Endothelial cell of umbilical vein (primary cell): ENCODE measurements at regions not wholly inside any gene's neighbourhood (a gene's known extent, or its start where the extent isn't known, plus 50 kb on each side); places are given as distances from the start of the nearest gene placed in this dataset.

ENCODE experiments used
- BruUV-seq: library from RNA; stranded (reverse); fragments of 400-500 nt; replicated peaks from 2 replicates; lab custom pipeline; 2021; lab: Mats Ljungman, UMichigan
- CTCF ChIA-PET: fragments of 300-600, 350-600 bp; sonication (Branson Sonifier 250); formaldehyde crosslinking; loops from one replicate; lab custom pipeline; 2021; ENCODE audit warnings: antibody characterized with exemption, inconsistent platforms; lab: Charles Lee
- POLR2A ChIA-PET: fragments of 300-600, 350-600 bp; sonication (Branson Sonifier 250); formaldehyde crosslinking; loops from one replicate; lab custom pipeline; 2021; ENCODE audit warnings: antibody characterized with exemption, inconsistent platforms; lab: Charles Lee
- DNase-seq: peaks from one replicate; pipeline ENCODE4 v3.0.0-alpha.2; 2011; ENCODE audit warnings: low read depth, low spot score
- FAIRE-seq: peaks from 2 replicates; lab custom pipeline; 2011; peaks lifted over from hg19 to GRCh38; lab: Jason Lieb, UNC
- H2AFZ ChIP-seq: 2 replicates; pipeline ENCODE4 v1.6.0; 2012; ENCODE audit warnings: low read depth, low read length, control low read depth, inconsistent platforms
- H3K27ac ChIP-seq: 2 replicates; pipeline ENCODE4 v1.5.1; 2011; ENCODE audit warnings: low read depth, mild to moderate bottlenecking, control low read depth, low read length, moderate library complexity; ENCODE audit not compliant: insufficient read depth
- H3K27me3 ChIP-seq, 2 experiments: 2 replicates each; pipeline versions ENCODE4 v1.6.0 to v1.6.1; 2011; ENCODE audit warnings: low read length in 2 of 2, mixed read lengths in 1 of 2; ENCODE audit not compliant: control insufficient read depth in 2 of 2, insufficient read depth in 2 of 2
- H3K36me3 ChIP-seq, 2 experiments: 2 replicates in 1 of 2; 3 replicates in 1 of 2; pipeline ENCODE4 v1.5.1; 2011; ENCODE audit warnings: low read length in 2 of 2, mild to moderate bottlenecking in 1 of 2, moderate library complexity in 1 of 2; ENCODE audit not compliant: control insufficient read depth in 2 of 2, insufficient read depth in 2 of 2; ENCODE audit errors: extremely low read depth in 1 of 2
- H3K4me1 ChIP-seq: 3 replicates; pipeline ENCODE4 v1.5.1; 2011; ENCODE audit warnings: mild to moderate bottlenecking, low read length; ENCODE audit not compliant: control insufficient read depth, insufficient read depth; ENCODE audit errors: extremely low read depth
- H3K4me2 ChIP-seq: 2 replicates; pipeline ENCODE4 v1.6.1; 2011; ENCODE audit warnings: low read length, control low read depth, mixed read lengths; ENCODE audit not compliant: insufficient read depth
- H3K4me3 ChIP-seq, 3 experiments: fragments of 200-600 bp in 1 of 3; sonication (generic), shearing (Covaris generic) in 1 of 3; replicated peaks in 1 of 3; 2 replicates each; pipeline ENCODE4 v1.5.1; 2011 to 2016; ENCODE audit warnings: control low read depth in 3 of 3, low read length in 3 of 3, mild to moderate bottlenecking in 2 of 3, inconsistent platforms in 1 of 3, low read depth in 1 of 3, moderate library complexity in 1 of 3; ENCODE audit not compliant: insufficient read depth in 1 of 3
- H3K79me2 ChIP-seq: 2 replicates; pipeline ENCODE4 v1.6.0; 2012; ENCODE audit warnings: low read length, inconsistent platforms; ENCODE audit not compliant: control insufficient read depth, insufficient read depth
- H3K9ac ChIP-seq: replicated peaks from 2 replicates; pipeline ENCODE3; 2011; ENCODE audit warnings: low read length, control low read depth; ENCODE audit not compliant: insufficient read depth; ENCODE audit errors: extremely low read depth
- H3K9me1 ChIP-seq: replicated peaks from 3 replicates; pipeline ENCODE4 v1.6.0; 2011; ENCODE audit warnings: mild to moderate bottlenecking, low read length; ENCODE audit not compliant: control insufficient read depth, insufficient read depth; ENCODE audit errors: extremely low read depth
- H3K9me3 ChIP-seq: replicated peaks from 2 replicates; pipeline ENCODE4 v1.5.1; 2012; ENCODE audit warnings: low read length, inconsistent platforms; ENCODE audit not compliant: control insufficient read depth, insufficient read depth
- H4K20me1 ChIP-seq: replicated peaks from 2 replicates; pipeline ENCODE3; 2011; ENCODE audit warnings: mild to moderate bottlenecking, low read length; ENCODE audit not compliant: control insufficient read depth, insufficient read depth; ENCODE audit errors: extremely low read depth
- EZH2 ChIP-seq: IDR thresholded peaks from 2 replicates; pipeline ENCODE4 v1.6.1; 2012; ENCODE audit warnings: borderline replicate concordance, low read depth, mild to moderate bottlenecking, moderate library complexity, low read length, inconsistent platforms; ENCODE audit not compliant: severe bottlenecking
- FOS ChIP-seq: IDR thresholded peaks from 2 replicates; pipeline ENCODE4 v1.6.1; 2011; ENCODE audit warnings: mild to moderate bottlenecking, low read length, moderate library complexity, borderline replicate concordance; ENCODE audit not compliant: insufficient read depth
- GATA2 ChIP-seq: IDR thresholded peaks from 2 replicates; pipeline ENCODE4 v1.7.0; 2011; ENCODE audit warnings: low read depth, mild to moderate bottlenecking, moderate library complexity, mixed read lengths, low read length; ENCODE audit not compliant: insufficient read length, insufficient read depth
- JUN ChIP-seq: IDR thresholded peaks from 2 replicates; pipeline ENCODE4 v1.6.1; 2011; ENCODE audit warnings: borderline replicate concordance, low read depth; ENCODE audit not compliant: insufficient read length, insufficient read depth
- MYC ChIP-seq: IDR thresholded peaks from one replicate; pipeline ENCODE4 v1.6.1; 2011; ENCODE audit warnings: mild to moderate bottlenecking, low read depth, low read length
- POLR2A ChIP-seq: IDR thresholded peaks from 2 replicates; pipeline ENCODE4 v1.6.1; 2012; ENCODE audit warnings: low read depth, mild to moderate bottlenecking, control low read depth, low read length
- POLR2AphosphoS5 ChIP-seq: IDR thresholded peaks from 2 replicates; pipeline ENCODE4 v1.6.1; 2012; ENCODE audit warnings: low read depth, mild to moderate bottlenecking, control low read depth, low read length, moderate library complexity; ENCODE audit not compliant: insufficient read depth
- dilution Hi-C: fragments of 300-500 bp; cut with MboI; formaldehyde crosslinking; loops from one replicate; pipeline ENCODE4 v1.15.0; 2019; ENCODE audit warnings: low sequenced_read_pairs; ENCODE audit not compliant: extremely low pct_ligation_motif_present
- intact Hi-C: fragments of 100-400 bp; cut with micrococcal nuclease; formaldehyde crosslinking; loops from one replicate; pipeline ENCODE4 v1.10.0; 2022
- TF ChIP-seq, protein P1 (sequence below), 2 donors: IDR thresholded peaks; 1 replicate in 1 of 2; 2 replicates in 1 of 2; pipeline ENCODE4 v1.5.1; 2011; ENCODE audit warnings: low read length in 2 of 2, mild to moderate bottlenecking in 2 of 2, moderate library complexity in 2 of 2, control low read depth in 1 of 2, inconsistent platforms in 1 of 2, low read depth in 1 of 2; ENCODE audit not compliant: insufficient read depth in 1 of 2; ENCODE audit errors: extremely low read depth in 1 of 2
- TF ChIP-seq, protein P2 (sequence below): IDR thresholded peaks from 2 replicates; pipeline ENCODE4 v1.6.1; 2011; ENCODE audit not compliant: insufficient read depth, insufficient read length

DNA sequence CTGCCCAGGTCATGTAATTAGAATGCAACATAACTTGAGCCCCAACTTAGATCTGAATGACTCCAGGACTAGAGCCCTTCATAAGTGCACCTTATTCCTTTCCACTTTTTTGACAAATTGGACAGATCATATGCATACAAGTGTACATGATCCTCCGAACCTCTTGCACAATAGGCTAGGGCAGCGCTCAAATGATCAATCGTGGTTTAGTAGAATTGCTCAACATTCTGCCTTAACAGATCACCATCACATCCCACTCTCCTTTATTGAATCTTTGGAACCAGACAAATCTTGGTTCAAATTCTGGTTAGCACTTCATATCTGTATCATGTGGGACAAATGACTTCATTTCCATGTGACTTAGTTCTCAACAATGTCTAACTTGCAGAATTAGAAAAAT lies 106.8 kb upstream of the CDIN1 start:
- no peaks in the 10 kb centered on the region for H3K9me1 ChIP-seq
- no TSS peak for BruUV-seq
- no peak overlapping the region for H2AFZ ChIP-seq
- dilution Hi-C loops (no loop called here), intact Hi-C loops (no loop called here)
- no peaks in the 10 kb centered on the region for H3K4me1 ChIP-seq
- no peak for FAIRE-seq
- peaks cover 0 to 2% of the 10 kb centered on the region in 2 experiments for H3K27me3 ChIP-seq
- TF ChIP-seq GATA2 = no peak
- TF ChIP-seq POLR2A = no peak
- TF ChIP-seq EZH2 = no peak
- TF ChIP-seq, protein P1, sequence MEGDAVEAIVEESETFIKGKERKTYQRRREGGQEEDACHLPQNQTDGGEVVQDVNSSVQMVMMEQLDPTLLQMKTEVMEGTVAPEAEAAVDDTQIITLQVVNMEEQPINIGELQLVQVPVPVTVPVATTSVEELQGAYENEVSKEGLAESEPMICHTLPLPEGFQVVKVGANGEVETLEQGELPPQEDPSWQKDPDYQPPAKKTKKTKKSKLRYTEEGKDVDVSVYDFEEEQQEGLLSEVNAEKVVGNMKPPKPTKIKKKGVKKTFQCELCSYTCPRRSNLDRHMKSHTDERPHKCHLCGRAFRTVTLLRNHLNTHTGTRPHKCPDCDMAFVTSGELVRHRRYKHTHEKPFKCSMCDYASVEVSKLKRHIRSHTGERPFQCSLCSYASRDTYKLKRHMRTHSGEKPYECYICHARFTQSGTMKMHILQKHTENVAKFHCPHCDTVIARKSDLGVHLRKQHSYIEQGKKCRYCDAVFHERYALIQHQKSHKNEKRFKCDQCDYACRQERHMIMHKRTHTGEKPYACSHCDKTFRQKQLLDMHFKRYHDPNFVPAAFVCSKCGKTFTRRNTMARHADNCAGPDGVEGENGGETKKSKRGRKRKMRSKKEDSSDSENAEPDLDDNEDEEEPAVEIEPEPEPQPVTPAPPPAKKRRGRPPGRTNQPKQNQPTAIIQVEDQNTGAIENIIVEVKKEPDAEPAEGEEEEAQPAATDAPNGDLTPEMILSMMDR (IDR thresholded peaks at IDR 0.05; ENCODE audit: extremely low read depth in 1 of 2, insufficient read depth in 1 of 2, low read depth in 1 of 2, low read length in 2 of 2) = no peak
- TF ChIP-seq, protein P2, sequence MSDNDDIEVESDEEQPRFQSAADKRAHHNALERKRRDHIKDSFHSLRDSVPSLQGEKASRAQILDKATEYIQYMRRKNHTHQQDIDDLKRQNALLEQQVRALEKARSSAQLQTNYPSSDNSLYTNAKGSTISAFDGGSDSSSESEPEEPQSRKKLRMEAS = no peak
- no peak for TF ChIP-seq JUN
- no peak for TF ChIP-seq FOS
- no peak for TF ChIP-seq POLR2AphosphoS5
- no peak for TF ChIP-seq MYC
- no peaks in the 10 kb centered on the region for H3K79me2 ChIP-seq
- no peak overlapping the region for H3K4me3 ChIP-seq
- CTCF ChIA-PET = no interaction called here
- no peaks in the 10 kb centered on the region for H3K36me3 ChIP-seq
- no peak overlapping the region for H3K27ac ChIP-seq
- H3K9ac ChIP-seq = no peak overlapping the region
- DNase-seq = no peak
- no peaks in the 10 kb centered on the region for H4K20me1 ChIP-seq
- no peaks in the 10 kb centered on the region for H3K9me3 ChIP-seq
- H3K4me2 ChIP-seq = no peak overlapping the region
- POLR2A ChIA-PET = no interaction called here
